Immature natural killer cell (primary cell): ENCODE measurements at regions not wholly inside any gene's neighbourhood (a gene's known extent, or its start where the extent isn't known, plus 50 kb on each side); places are given as distances from the start of the nearest gene placed in this dataset.

Experiments used
- DNase-seq, 3 donors: peaks; one replicate each; pipeline ENCODE4 v3.0.0; 2022; ENCODE audit warnings: mixed read lengths in 1 of 3
- H3K27ac Mint-ChIP-seq, 6 donors: one replicate each; pipeline ENCODE4 v1.8.0; 2020; ENCODE audit warnings: mixed read lengths in 6 of 6, mild to moderate bottlenecking in 5 of 6, inconsistent platforms in 4 of 6, moderate library complexity in 3 of 6
- H3K27me3 Mint-ChIP-seq, 3 donors: one replicate each; pipeline ENCODE4 v1.8.0; 2020 to 2021; ENCODE audit warnings: low read depth in 3 of 3, mild to moderate bottlenecking in 3 of 3, mixed read lengths in 3 of 3, moderate library complexity in 3 of 3, inconsistent platforms in 1 of 3
- H3K36me3 Mint-ChIP-seq, 3 donors: one replicate each; pipeline ENCODE4 v1.8.0; 2020; ENCODE audit warnings: mixed read lengths in 3 of 3, inconsistent platforms in 2 of 3, mild to moderate bottlenecking in 2 of 3
- H3K4me1 Mint-ChIP-seq, 2 donors: one replicate each; pipeline ENCODE4 v1.8.0; 2020; ENCODE audit warnings: inconsistent platforms in 2 of 2, mild to moderate bottlenecking in 2 of 2, mixed read lengths in 2 of 2, moderate library complexity in 1 of 2
- H3K4me3 Mint-ChIP-seq, 5 donors: one replicate each; pipeline ENCODE4 v1.8.0; 2020; ENCODE audit warnings: mild to moderate bottlenecking in 5 of 5, mixed read lengths in 5 of 5, inconsistent platforms in 3 of 5, moderate library complexity in 3 of 5
- H3K9me3 Mint-ChIP-seq, 6 donors: one replicate each; pipeline ENCODE4 v1.8.0; 2020; ENCODE audit warnings: mild to moderate bottlenecking in 6 of 6, mixed read lengths in 6 of 6, inconsistent platforms in 4 of 6, moderate library complexity in 3 of 6

GRCh38 chr9:108694170-108694569 lies 161.6 kb downstream of the ACTL7B start:
- Mint-ChIP-seq H3K36me3 (peaks cover 0 to 7% (median 0%) of the 10 kb centered on the region in 3 donors), H3K4me3 (no peak overlapping the region), H3K4me1 (no peaks in the 10 kb centered on the region), H3K27ac (no peak overlapping the region), H3K27me3 (no peaks in the 10 kb centered on the region), H3K9me3 (peaks cover 5 to 21% (median 9%) of the 10 kb centered on the region in 6 donors)
- DNase-seq: no peak

- H3K36me3 Mint-ChIP-seq: peaks cover 0 to 3% (median 0%) of the 10 kb centered on the region in 3 donors
- H3K9me3 Mint-ChIP-seq: peaks cover 7 to 16% (median 12%) of the 10 kb centered on the region in 6 donors
- H3K27ac Mint-ChIP-seq: no peak overlapping the region
- no peaks in the 10 kb centered on the region for H3K4me1 Mint-ChIP-seq
- no peaks in the 10 kb centered on the region for H3K27me3 Mint-ChIP-seq
- H3K4me3 Mint-ChIP-seq: no peak overlapping the region
- DNase-seq: no peak
Observed at GRCh38 chr9:108691614-108692013, 164.2 kb downstream of the ACTL7B start.

- Mint-ChIP-seq H3K27me3 (no peaks in the 10 kb centered on the region), H3K4me1 (no peaks in the 10 kb centered on the region), H3K9me3 (peaks cover 0 to 14% (median 7%) of the 10 kb centered on the region in 6 donors), H3K36me3 (no peaks in the 10 kb centered on the region), H3K4me3 (no peak overlapping the region), H3K27ac (no peak overlapping the region)
- no peak for DNase-seq
Observed at GRCh38 chr9:108688676-108689075, 167.1 kb downstream of the ACTL7B start.

GRCh38 chr9:108688051-108688450 lies 167.7 kb downstream of the ACTL7B start:
- H3K27ac Mint-ChIP-seq: no peak overlapping the region
- no peaks in the 10 kb centered on the region for H3K27me3 Mint-ChIP-seq
- no peaks in the 10 kb centered on the region for H3K36me3 Mint-ChIP-seq
- H3K4me3 Mint-ChIP-seq: no peak overlapping the region
- peaks cover 0 to 17% (median 6%) of the 10 kb centered on the region in 6 donors for H3K9me3 Mint-ChIP-seq
- no peak for DNase-seq
- H3K4me1 Mint-ChIP-seq: no peaks in the 10 kb centered on the region

GRCh38 chr9:108687006-108687987 lies 168.5 kb downstream of the ACTL7B start:
- no peak for DNase-seq
- Mint-ChIP-seq H3K9me3 (peaks cover 0 to 17% (median 6%) of the 10 kb centered on the region in 6 donors), H3K27ac (no peak overlapping the region), H3K4me1 (no peaks in the 10 kb centered on the region), H3K36me3 (no peaks in the 10 kb centered on the region), H3K27me3 (no peaks in the 10 kb centered on the region), H3K4me3 (no peak overlapping the region)

- Mint-ChIP-seq H3K27me3 (no peaks in the 10 kb centered on the region), H3K27ac (no peak overlapping the region), H3K4me3 (no peak overlapping the region), H3K4me1 (no peaks in the 10 kb centered on the region), H3K36me3 (no peaks in the 10 kb centered on the region), H3K9me3 (peaks cover 0 to 17% (median 4%) of the 10 kb centered on the region in 6 donors)
- no peak for DNase-seq
Observed at GRCh38 chr9:108684288-108685025, 171.3 kb downstream of the ACTL7B start.

- Mint-ChIP-seq H3K4me1 (no peaks in the 10 kb centered on the region), H3K9me3 (peaks cover 0 to 12% (median 4%) of the 10 kb centered on the region in 6 donors), H3K4me3 (no peak overlapping the region)
Observed at GRCh38 chr9:108683245-108683644, 172.5 kb downstream of the ACTL7B start.

GRCh38 chr9:108681851-108682590 lies 173.8 kb downstream of the ACTL7B start:
- H3K27ac Mint-ChIP-seq: no peak overlapping the region
- no peaks in the 10 kb centered on the region for H3K27me3 Mint-ChIP-seq
- no peaks in the 10 kb centered on the region for H3K36me3 Mint-ChIP-seq

More at GRCh38 chr9:108683245-108683644, 172.5 kb downstream of the ACTL7B start:
- no peaks in the 10 kb centered on the region for H3K36me3 Mint-ChIP-seq
- DNase-seq: no peak
- H3K27me3 Mint-ChIP-seq: no peaks in the 10 kb centered on the region
- H3K27ac Mint-ChIP-seq: no peak overlapping the region

GRCh38 chr9:108680946-108681345 lies 174.8 kb downstream of the ACTL7B start:
- Mint-ChIP-seq H3K4me3 (no peak overlapping the region), H3K4me1 (no peaks in the 10 kb centered on the region), H3K9me3 (peaks cover 0 to 10% (median 0%) of the 10 kb centered on the region in 6 donors), H3K27me3 (no peaks in the 10 kb centered on the region), H3K36me3 (no peaks in the 10 kb centered on the region), H3K27ac (no peak overlapping the region)
- DNase-seq: no peak

More at GRCh38 chr9:108681851-108682590, 173.8 kb downstream of the ACTL7B start:
- Mint-ChIP-seq H3K4me3 (no peak overlapping the region), H3K4me1 (no peaks in the 10 kb centered on the region), H3K9me3 (peaks cover 0 to 10% (median 3%) of the 10 kb centered on the region in 6 donors)
- no peak for DNase-seq

- H3K9me3 Mint-ChIP-seq: peaks cover 0 to 7% (median 0%) of the 10 kb centered on the region in 6 donors
- H3K27me3 Mint-ChIP-seq: no peaks in the 10 kb centered on the region
- no peak overlapping the region for H3K4me3 Mint-ChIP-seq
- DNase-seq: no peak
- H3K4me1 Mint-ChIP-seq: no peaks in the 10 kb centered on the region
- no peaks in the 10 kb centered on the region for H3K36me3 Mint-ChIP-seq
- no peak overlapping the region for H3K27ac Mint-ChIP-seq
Observed at GRCh38 chr9:108677776-108678175, 178.0 kb downstream of the ACTL7B start.

- H3K36me3 Mint-ChIP-seq: no peaks in the 10 kb centered on the region
- no peak overlapping the region for H3K4me3 Mint-ChIP-seq
- H3K9me3 Mint-ChIP-seq: peaks cover 0 to 7% (median 0%) of the 10 kb centered on the region in 6 donors
- no peaks in the 10 kb centered on the region for H3K4me1 Mint-ChIP-seq
- no peak overlapping the region for H3K27ac Mint-ChIP-seq
- no peak for DNase-seq
- peaks cover 0 to 2% (median 0%) of the 10 kb centered on the region in 3 donors for H3K27me3 Mint-ChIP-seq
Observed at GRCh38 chr9:108676355-108676754, 179.4 kb downstream of the ACTL7B start.

- Mint-ChIP-seq H3K27ac (no peak overlapping the region), H3K36me3 (no peaks in the 10 kb centered on the region), H3K4me1 (no peaks in the 10 kb centered on the region), H3K4me3 (no peak overlapping the region), H3K27me3 (peaks cover 0 to 2% (median 0%) of the 10 kb centered on the region in 3 donors), H3K9me3 (peaks cover 0 to 7% (median 0%) of the 10 kb centered on the region in 6 donors)
- no peak for DNase-seq
Observed at GRCh38 chr9:108675708-108676107, 180.1 kb downstream of the ACTL7B start.

- H3K9me3 Mint-ChIP-seq: peaks cover 0 to 7% (median 0%) of the 10 kb centered on the region in 6 donors
- H3K4me3 Mint-ChIP-seq: no peak overlapping the region
- H3K4me1 Mint-ChIP-seq: no peaks in the 10 kb centered on the region
- peaks cover 0 to 2% (median 0%) of the 10 kb centered on the region in 3 donors for H3K27me3 Mint-ChIP-seq
- H3K27ac Mint-ChIP-seq: no peak overlapping the region
- no peak for DNase-seq
- no peaks in the 10 kb centered on the region for H3K36me3 Mint-ChIP-seq
Observed at GRCh38 chr9:108674766-108675530, 180.8 kb downstream of the ACTL7B start.
